Duodenal mucosa (tissue), 2 donors: ENCODE measurements at regions not wholly inside any gene's neighbourhood (a gene's known extent, or its start where the extent isn't known, plus 50 kb on each side); places are given as distances from the start of the nearest gene placed in this dataset.

Source experiments
- H3K27ac ChIP-seq: one replicate; pipeline ENCODE4 v1.7.0; 2013; ENCODE audit warnings: low read depth, low read length
- H3K27me3 ChIP-seq, 2 donors: one replicate each; pipeline ENCODE4 v1.7.0; 2013; ENCODE audit warnings: low read length in 2 of 2, control low read depth in 1 of 2; ENCODE audit not compliant: insufficient read depth in 2 of 2, control insufficient read depth in 1 of 2
- H3K36me3 ChIP-seq, 2 donors: one replicate each; pipeline ENCODE4 v1.7.0; 2013; ENCODE audit warnings: low read length in 2 of 2, control low read depth in 1 of 2; ENCODE audit not compliant: insufficient read depth in 2 of 2, control insufficient read depth in 1 of 2
- H3K4me1 ChIP-seq, 2 donors: one replicate each; pipeline ENCODE4 v1.7.0; 2013; ENCODE audit warnings: low read length in 2 of 2, control low read depth in 1 of 2; ENCODE audit not compliant: insufficient read depth in 2 of 2, control insufficient read depth in 1 of 2
- H3K4me3 ChIP-seq, 2 donors: one replicate each; pipeline ENCODE4 v1.7.0; 2013; ENCODE audit warnings: low read length in 2 of 2, low read depth in 1 of 2
- H3K9ac ChIP-seq, 2 donors: one replicate each; pipeline ENCODE4 v1.7.0; 2013; ENCODE audit warnings: low read length in 2 of 2, low read depth in 1 of 2
- H3K9me3 ChIP-seq, 2 donors: one replicate each; pipeline ENCODE4 v1.7.0; 2013; ENCODE audit warnings: low read length in 2 of 2, control low read depth in 1 of 2; ENCODE audit not compliant: control insufficient read depth in 1 of 2

- H3K4me1 ChIP-seq, result no peaks in the 10 kb centered on the region
- no peak overlapping the region for H3K9ac ChIP-seq
- no peak overlapping the region for H3K4me3 ChIP-seq
- H3K27me3 ChIP-seq, result no peaks in the 10 kb centered on the region
- H3K9me3 ChIP-seq, result no peaks in the 10 kb centered on the region
- H3K36me3 ChIP-seq, result no peaks in the 10 kb centered on the region
- H3K27ac ChIP-seq, result no peak overlapping the region
These were observed 119.3 kb upstream of the TWIST2 start for GRCh38 chr2:238728330-238729260.

- no peak overlapping the region for H3K27ac ChIP-seq
- H3K4me1 ChIP-seq, result no peaks in the 10 kb centered on the region
- no peaks in the 10 kb centered on the region for H3K27me3 ChIP-seq
- no peak overlapping the region for H3K9ac ChIP-seq
- H3K36me3 ChIP-seq, result no peaks in the 10 kb centered on the region
- H3K9me3 ChIP-seq, result no peaks in the 10 kb centered on the region
- no peak overlapping the region for H3K4me3 ChIP-seq
These were observed 118.5 kb upstream of the TWIST2 start for GRCh38 chr2:238729261-238729935.

DNA sequence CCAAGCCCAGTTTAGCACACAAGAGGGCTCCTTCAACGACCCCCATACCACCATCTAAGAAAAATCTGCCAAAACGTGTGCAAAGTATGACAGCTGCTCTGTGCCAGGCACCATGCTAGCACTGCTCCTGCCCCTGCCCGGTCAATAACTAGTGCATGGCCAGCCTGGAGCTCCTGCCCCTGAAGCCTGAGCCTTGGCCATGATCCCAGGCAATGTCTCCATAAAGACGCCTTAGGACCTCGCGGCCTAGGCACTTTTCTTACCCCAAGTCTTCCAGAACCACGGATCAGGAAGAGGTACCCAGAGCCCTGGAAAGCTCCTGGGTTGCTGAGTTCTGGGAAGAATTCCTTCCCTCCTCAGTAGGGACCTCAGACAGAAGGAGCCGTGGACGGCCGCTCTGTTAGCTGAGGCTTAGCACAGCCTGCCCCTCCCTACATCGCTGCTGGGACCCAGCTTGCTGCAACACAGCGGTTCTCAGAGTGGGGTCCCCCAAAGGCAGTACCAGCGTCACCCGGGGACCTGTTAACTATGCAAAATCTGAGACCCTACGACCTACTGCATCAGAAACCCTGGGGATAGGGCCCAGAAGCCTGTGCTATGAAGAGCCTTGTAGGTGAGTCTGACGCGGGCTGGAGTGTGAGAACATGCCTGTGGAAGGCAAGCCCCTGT lies 117.8 kb upstream of the TWIST2 start:
- H3K4me1 ChIP-seq, result no peaks in the 10 kb centered on the region
- H3K9me3 ChIP-seq, result no peaks in the 10 kb centered on the region

GRCh38 chr2:238730881-238731280 lies 117.0 kb upstream of the TWIST2 start:
- Histone ChIP-seq H3K36me3 (no peaks in the 10 kb centered on the region), H3K27me3 (no peaks in the 10 kb centered on the region), H3K27ac (no peak overlapping the region), H3K4me1 (no peaks in the 10 kb centered on the region), H3K9me3 (no peaks in the 10 kb centered on the region), H3K4me3 (no peak overlapping the region), H3K9ac (no peak overlapping the region)

More for the DNA sequence above, 117.8 kb upstream of the TWIST2 start:
- Histone ChIP-seq H3K36me3 (no peaks in the 10 kb centered on the region), H3K4me3 (no peak overlapping the region), H3K9ac (no peak overlapping the region), H3K27ac (no peak overlapping the region), H3K27me3 (no peaks in the 10 kb centered on the region)

- Histone ChIP-seq H3K9me3 (no peaks in the 10 kb centered on the region), H3K27ac (no peak overlapping the region), H3K27me3 (no peaks in the 10 kb centered on the region), H3K9ac (no peak overlapping the region), H3K4me3 (no peak overlapping the region), H3K36me3 (no peaks in the 10 kb centered on the region), H3K4me1 (no peaks in the 10 kb centered on the region)
These were observed 115.9 kb upstream of the TWIST2 start for GRCh38 chr2:238731961-238732360.

- no peak overlapping the region for H3K27ac ChIP-seq
- no peaks in the 10 kb centered on the region for H3K9me3 ChIP-seq
- peaks cover 0 to 4% of the 10 kb centered on the region in 2 donors for H3K27me3 ChIP-seq
- H3K4me1 ChIP-seq, result no peaks in the 10 kb centered on the region
- no peaks in the 10 kb centered on the region for H3K36me3 ChIP-seq
- H3K4me3 ChIP-seq, result no peak overlapping the region
- H3K9ac ChIP-seq, result no peak overlapping the region
These were observed 109.0 kb upstream of the TWIST2 start for GRCh38 chr2:238738917-238739316.

DNA sequence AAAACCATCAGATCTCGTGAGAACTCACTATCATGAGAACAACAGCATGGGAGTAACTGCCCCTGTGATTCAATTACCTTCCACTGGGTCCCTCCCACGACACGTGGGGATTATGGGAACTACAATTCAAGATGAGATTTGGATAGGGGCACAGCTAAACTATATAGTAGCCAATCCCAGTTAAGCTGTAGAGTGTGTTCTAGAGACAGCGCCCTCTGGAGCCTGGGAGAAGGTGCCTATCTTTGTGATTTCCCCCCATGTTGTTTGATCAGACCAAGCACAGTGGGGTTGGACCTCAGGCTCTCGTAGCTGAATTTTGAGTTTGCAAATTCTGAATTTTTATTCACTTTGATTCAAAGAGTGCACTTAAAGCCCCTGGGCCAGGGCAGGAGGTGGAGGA lies 108.2 kb upstream of the TWIST2 start:
- Histone ChIP-seq H3K27me3 (peaks cover 0 to 4% of the 10 kb centered on the region in 2 donors), H3K9me3 (no peaks in the 10 kb centered on the region), H3K4me1 (no peaks in the 10 kb centered on the region), H3K4me3 (no peak overlapping the region), H3K36me3 (no peaks in the 10 kb centered on the region), H3K9ac (no peak overlapping the region), H3K27ac (no peak overlapping the region)

DNA sequence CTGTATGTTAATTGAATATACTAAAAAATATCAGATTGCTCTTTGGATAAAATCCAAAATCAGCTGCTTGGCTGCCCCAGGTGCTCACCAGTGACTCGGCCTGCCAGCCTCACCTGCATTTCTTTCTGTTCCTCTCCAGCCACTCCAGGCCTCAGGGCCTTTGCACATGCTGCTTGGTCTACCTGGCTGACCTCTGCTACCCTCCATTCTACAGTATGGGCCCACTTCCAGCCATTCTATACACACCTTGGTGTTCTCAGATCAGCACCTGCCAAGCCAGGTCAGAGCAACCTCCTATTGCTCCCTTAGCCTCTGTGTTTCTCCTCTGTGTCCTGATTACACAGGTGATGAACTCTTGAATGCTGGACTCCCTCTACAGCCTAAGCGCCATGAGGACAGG lies 106.6 kb upstream of the TWIST2 start:
- H3K4me3 ChIP-seq, result no peak overlapping the region
- H3K9ac ChIP-seq, result no peak overlapping the region
- H3K27ac ChIP-seq, result no peak overlapping the region
- peaks cover 0 to 4% of the 10 kb centered on the region in 2 donors for H3K27me3 ChIP-seq
- H3K36me3 ChIP-seq, result no peaks in the 10 kb centered on the region
- H3K4me1 ChIP-seq, result no peaks in the 10 kb centered on the region
- H3K9me3 ChIP-seq, result no peaks in the 10 kb centered on the region

DNA sequence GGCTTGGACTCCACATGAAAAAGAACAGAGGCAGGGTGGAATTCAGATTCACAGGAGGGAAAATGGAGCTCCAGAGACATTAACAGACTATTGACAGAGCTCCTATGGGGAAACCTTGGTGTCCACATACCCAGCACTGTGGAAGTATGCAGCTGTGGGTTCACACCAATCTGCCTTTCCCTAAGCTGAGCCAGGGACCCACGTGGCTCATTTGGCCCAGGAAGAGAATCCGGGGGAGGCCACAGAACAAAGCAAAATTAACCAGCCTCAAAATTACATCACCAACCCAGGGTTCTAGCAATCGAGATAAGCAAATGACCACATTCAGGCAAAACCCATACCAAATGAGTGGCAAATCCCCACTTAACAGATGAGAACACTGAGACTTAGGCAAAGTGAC lies 105.8 kb upstream of the TWIST2 start:
- H3K9me3 ChIP-seq, result no peaks in the 10 kb centered on the region
- peaks cover 0 to 4% of the 10 kb centered on the region in 2 donors for H3K27me3 ChIP-seq
- no peaks in the 10 kb centered on the region for H3K36me3 ChIP-seq
- H3K9ac ChIP-seq, result no peak overlapping the region
- no peaks in the 10 kb centered on the region for H3K4me1 ChIP-seq
- H3K27ac ChIP-seq, result no peak overlapping the region
- no peak overlapping the region for H3K4me3 ChIP-seq

DNA sequence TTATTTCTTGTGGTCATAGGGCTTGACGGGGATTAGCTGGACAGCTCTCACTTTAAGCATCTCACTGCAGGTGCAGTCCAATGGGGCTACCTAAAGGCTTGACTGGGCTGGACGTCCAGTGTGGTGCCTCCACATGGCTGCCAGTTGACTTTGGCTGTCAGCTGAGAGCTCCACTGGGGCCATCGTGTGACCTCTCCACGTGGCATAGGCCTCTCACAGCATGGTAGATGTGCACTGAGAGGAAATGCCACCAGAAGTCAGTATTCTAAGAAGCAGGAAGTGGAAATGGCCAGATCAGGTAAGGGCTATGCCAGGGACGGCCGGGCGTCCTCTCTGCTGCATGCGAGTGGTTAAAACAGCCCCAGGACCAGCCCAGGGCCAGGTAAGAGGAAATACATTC lies 105.2 kb upstream of the TWIST2 start:
- Histone ChIP-seq H3K4me3 (no peak overlapping the region), H3K4me1 (no peaks in the 10 kb centered on the region), H3K27ac (no peak overlapping the region), H3K9me3 (no peaks in the 10 kb centered on the region), H3K36me3 (no peaks in the 10 kb centered on the region), H3K27me3 (peaks cover 0 to 4% of the 10 kb centered on the region in 2 donors), H3K9ac (no peak overlapping the region)
